NCI-H82 treated with DMSO at 0.1 percent for 48 hours (cell line): ENCODE measurements at regions not wholly inside any gene's neighbourhood (a gene's known extent, or its start where the extent isn't known, plus 50 kb on each side); places are given as distances from the start of the nearest gene placed in this dataset.

ENCODE experiments used
- DNase-seq: peaks from one replicate; lab custom pipeline; 2025; ENCODE audit not compliant: unreplicated experiment; lab: John Stamatoyannopoulos, UW

DNA sequence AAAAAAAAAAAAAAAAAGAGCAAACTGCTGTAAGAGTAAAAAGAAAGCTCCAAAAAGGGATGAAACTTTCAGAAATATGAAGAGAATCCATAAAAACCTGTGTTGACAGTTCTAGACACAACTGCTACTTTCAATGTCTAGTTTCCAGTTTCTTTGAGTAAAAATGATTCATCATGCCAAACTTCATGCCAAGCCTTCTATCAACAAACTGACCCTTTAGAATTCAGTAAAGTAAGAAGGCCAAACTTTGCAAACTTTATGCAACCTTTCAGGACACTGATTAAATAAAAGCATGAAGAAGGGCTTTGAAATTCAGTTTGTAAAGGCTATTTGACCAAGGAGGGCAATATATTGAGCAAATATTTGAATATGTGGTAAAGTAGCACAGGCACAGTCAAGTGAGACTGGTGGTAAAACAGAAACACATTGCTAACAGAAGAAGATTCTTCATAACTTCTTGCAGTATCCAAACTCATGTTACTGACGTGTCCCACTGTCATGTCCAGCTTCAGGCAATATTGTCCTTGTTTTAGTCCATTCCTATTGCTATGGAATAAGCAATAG, 56.3 kb upstream of the CFAP20DC start:
- DNase-seq = no peak

DNA sequence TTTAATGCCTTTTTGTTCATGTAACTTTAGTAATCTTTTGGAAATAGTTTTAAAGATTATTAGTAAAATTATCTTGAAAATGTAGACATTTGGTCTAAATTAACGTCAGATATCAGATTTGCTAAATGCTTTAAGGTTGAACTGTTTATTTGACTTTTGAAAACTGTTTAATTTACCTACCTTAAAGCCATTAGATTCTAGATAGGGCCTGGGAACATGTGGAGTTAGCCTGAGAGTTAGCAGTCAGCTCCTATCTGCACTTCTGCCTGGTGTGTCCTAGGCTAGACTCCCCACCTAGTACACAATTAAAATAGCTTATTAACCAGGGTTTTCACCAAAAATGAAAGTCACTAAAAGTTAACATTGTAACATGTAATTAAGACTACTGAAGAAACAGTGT, 53.7 kb upstream of the CFAP20DC start:
- no peak for DNase-seq

DNA sequence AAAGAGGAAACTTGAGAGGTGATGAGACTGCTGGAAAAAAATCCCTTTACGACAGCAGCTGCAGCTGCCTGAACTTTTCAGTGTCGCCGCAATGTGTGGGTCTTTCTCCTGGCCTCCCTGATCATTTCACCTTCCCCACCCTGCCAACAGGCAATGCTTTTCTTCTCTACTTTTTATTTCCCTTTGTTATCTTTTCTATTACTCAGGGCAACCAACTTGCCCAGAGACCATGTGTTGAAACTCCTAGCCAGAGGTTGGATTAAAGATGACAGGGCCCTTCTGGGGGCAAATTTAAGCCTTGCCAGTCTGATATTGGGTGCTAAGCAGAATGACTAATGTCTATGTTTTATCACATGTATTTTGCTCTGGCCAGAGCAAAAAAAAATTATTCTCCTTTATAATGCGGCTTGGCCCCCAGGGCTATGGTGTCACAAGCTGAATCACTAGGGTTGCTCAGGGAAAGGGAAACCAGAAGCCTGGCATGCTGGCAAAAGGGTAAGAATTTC, 51.5 kb upstream of the CFAP20DC start:
- no peak for DNase-seq
